ENCODE measurements at regions not wholly inside any gene's neighbourhood (a gene's known extent, or its start where the extent isn't known, plus 50 kb on each side); places are given as distances from the start of the nearest gene placed in this dataset.
"Not testable (repeated sequence)": the region's sequence is repeated elsewhere in the genome, so short reads cannot be mapped to it uniquely, and the experiment has no call there.

- H3K79me1 ChIP-seq (replicated peaks; ENCODE audit: low read length, poor library complexity, severe bottlenecking) = no peaks in the 10 kb centered on the region
- no peak overlapping the region for H3K27ac ChIP-seq (ENCODE audit: low read length, poor library complexity, severe bottlenecking)
- H3K9ac ChIP-seq (ENCODE audit: low read length) = no peak overlapping the region
- 39% methylated on average over 2 of the region's 2 CpGs for WGBS
- H3K4me2 ChIP-seq (ENCODE audit: low read length, poor library complexity, severe bottlenecking) = no peak overlapping the region
- no peak overlapping the region for H2AFZ ChIP-seq (ENCODE audit: low read depth, low read length)
- no peak overlapping the region for H3K18ac ChIP-seq (ENCODE audit: low read depth in 1 of 2, low read length in 2 of 2)
- H2BK120ac ChIP-seq (ENCODE audit: low read depth, low read length) = no peak overlapping the region
- H2AK5ac ChIP-seq (ENCODE audit: low read length, severe bottlenecking) = no peak overlapping the region
- H3K4ac ChIP-seq (ENCODE audit: low read depth in 1 of 2, low read length in 2 of 2) = no peak overlapping the region
- H4K8ac ChIP-seq (ENCODE audit: low read length) = no peak overlapping the region
- no peaks in the 10 kb centered on the region for H3K4me1 ChIP-seq (ENCODE audit: control insufficient read depth, insufficient read depth, low read depth, low read length)
- no peaks in the 10 kb centered on the region for H3K9me3 ChIP-seq (ENCODE audit: control insufficient read depth, low read length)
- H2BK5ac ChIP-seq (ENCODE audit: low read depth, low read length, poor library complexity, severe bottlenecking) = no peak overlapping the region
- H3K14ac ChIP-seq (ENCODE audit: low read length in 2 of 2) = no peak overlapping the region
- H4K91ac ChIP-seq (ENCODE audit: low read length) = no peak overlapping the region
- H2BK12ac ChIP-seq (ENCODE audit: low read length in 2 of 2) = no peak overlapping the region
- H3K36me3 ChIP-seq (ENCODE audit: control insufficient read depth in 1 of 2, insufficient read depth in 2 of 2, low read depth in 1 of 2, low read length in 2 of 2) = no peaks in the 10 kb centered on the region
- DNase-seq = no peak
- H3K4me3 ChIP-seq (ENCODE audit: insufficient read depth in 1 of 2, low read depth in 1 of 2, low read length in 2 of 2) = no peak overlapping the region
- no peak overlapping the region for H2BK15ac ChIP-seq (ENCODE audit: low read depth, poor library complexity, severe bottlenecking)
- no peaks in the 10 kb centered on the region for H3K27me3 ChIP-seq (ENCODE audit: control insufficient read depth in 1 of 2, insufficient read depth in 1 of 2, low read length in 2 of 2)
- no peak overlapping the region for H3K23ac ChIP-seq (ENCODE audit: low read length in 2 of 2)
Observed at GRCh38 chr2:228355897-228356296, 174.4 kb upstream of the SPHKAP start.

- DNase-seq; H3K27ac ChIP-seq (ENCODE audit: low read length, poor library complexity, severe bottlenecking); H2BK15ac ChIP-seq (ENCODE audit: low read depth, poor library complexity, severe bottlenecking); H3K9ac ChIP-seq (ENCODE audit: low read length); H3K27me3 ChIP-seq (ENCODE audit: control insufficient read depth in 1 of 2, insufficient read depth in 1 of 2, low read length in 2 of 2); H4K8ac ChIP-seq (ENCODE audit: low read length); H2BK12ac ChIP-seq (ENCODE audit: low read length in 2 of 2); H2AK5ac ChIP-seq (ENCODE audit: low read length, severe bottlenecking); H2AFZ ChIP-seq (ENCODE audit: low read depth, low read length); H2BK5ac ChIP-seq (ENCODE audit: low read depth, low read length, poor library complexity, severe bottlenecking); H3K36me3 ChIP-seq (ENCODE audit: control insufficient read depth in 1 of 2, insufficient read depth in 2 of 2, low read depth in 1 of 2, low read length in 2 of 2); H3K4ac ChIP-seq (ENCODE audit: low read depth in 1 of 2, low read length in 2 of 2); H3K79me1 ChIP-seq (replicated peaks; ENCODE audit: low read length, poor library complexity, severe bottlenecking); H3K4me1 ChIP-seq (ENCODE audit: control insufficient read depth, insufficient read depth, low read depth, low read length); H3K9me3 ChIP-seq (ENCODE audit: control insufficient read depth, low read length); H4K91ac ChIP-seq (ENCODE audit: low read length); H3K18ac ChIP-seq (ENCODE audit: low read depth in 1 of 2, low read length in 2 of 2); H3K14ac ChIP-seq (ENCODE audit: low read length in 2 of 2); H2BK120ac ChIP-seq (ENCODE audit: low read depth, low read length); H3K4me3 ChIP-seq (ENCODE audit: insufficient read depth in 1 of 2, low read depth in 1 of 2, low read length in 2 of 2); H3K23ac ChIP-seq (ENCODE audit: low read length in 2 of 2); H3K4me2 ChIP-seq (ENCODE audit: low read length, poor library complexity, severe bottlenecking): not testable (repeated sequence)
- whole genome bisulfite sequencing = 90% methylated on average over 11 of the region's 12 CpGs
Observed at GRCh38 chr2:228352980-228353379, 171.5 kb upstream of the SPHKAP start.

- no peak overlapping the region for H3K4ac ChIP-seq (ENCODE audit: low read depth in 1 of 2, low read length in 2 of 2)
- no peak overlapping the region for H3K4me2 ChIP-seq (ENCODE audit: low read length, poor library complexity, severe bottlenecking)
- H3K27ac ChIP-seq (ENCODE audit: low read length, poor library complexity, severe bottlenecking) = no peak overlapping the region
- no peak overlapping the region for H3K23ac ChIP-seq (ENCODE audit: low read length in 2 of 2)
- H2AK5ac ChIP-seq (ENCODE audit: low read length, severe bottlenecking) = no peak overlapping the region
- no peak overlapping the region for H2AFZ ChIP-seq (ENCODE audit: low read depth, low read length)
- no peak for DNase-seq
- H4K91ac ChIP-seq (ENCODE audit: low read length) = no peak overlapping the region
- no peak overlapping the region for H3K18ac ChIP-seq (ENCODE audit: low read depth in 1 of 2, low read length in 2 of 2)
- whole genome bisulfite sequencing = 40% methylated on average over 1 of the region's 1 CpG
- H3K4me1 ChIP-seq (ENCODE audit: control insufficient read depth, insufficient read depth, low read depth, low read length) = no peaks in the 10 kb centered on the region
- H2BK5ac ChIP-seq (ENCODE audit: low read depth, low read length, poor library complexity, severe bottlenecking) = no peak overlapping the region
- no peak overlapping the region for H3K9ac ChIP-seq (ENCODE audit: low read length)
- H3K36me3 ChIP-seq (ENCODE audit: control insufficient read depth in 1 of 2, insufficient read depth in 2 of 2, low read depth in 1 of 2, low read length in 2 of 2) = no peaks in the 10 kb centered on the region
- H3K79me1 ChIP-seq (replicated peaks; ENCODE audit: low read length, poor library complexity, severe bottlenecking) = no peaks in the 10 kb centered on the region
- no peaks in the 10 kb centered on the region for H3K9me3 ChIP-seq (ENCODE audit: control insufficient read depth, low read length)
- H2BK120ac ChIP-seq (ENCODE audit: low read depth, low read length) = no peak overlapping the region
- no peak overlapping the region for H3K14ac ChIP-seq (ENCODE audit: low read length in 2 of 2)
- no peak overlapping the region for H3K4me3 ChIP-seq (ENCODE audit: insufficient read depth in 1 of 2, low read depth in 1 of 2, low read length in 2 of 2)
- no peaks in the 10 kb centered on the region for H3K27me3 ChIP-seq (ENCODE audit: control insufficient read depth in 1 of 2, insufficient read depth in 1 of 2, low read length in 2 of 2)
- H2BK12ac ChIP-seq (ENCODE audit: low read length in 2 of 2) = no peak overlapping the region
- no peak overlapping the region for H2BK15ac ChIP-seq (ENCODE audit: low read depth, poor library complexity, severe bottlenecking)
- no peak overlapping the region for H4K8ac ChIP-seq (ENCODE audit: low read length)
Observed at GRCh38 chr2:228352048-228352447, 170.6 kb upstream of the SPHKAP start.

GRCh38 chr2:228348516-228349064, 167.1 kb upstream of the SPHKAP start:
- Histone ChIP-seq H2BK120ac (ENCODE audit: low read depth, low read length) (no peak overlapping the region), H4K91ac (ENCODE audit: low read length) (no peak overlapping the region), H2BK12ac (ENCODE audit: low read length in 2 of 2) (no peak overlapping the region), H2BK5ac (ENCODE audit: low read depth, low read length, poor library complexity, severe bottlenecking) (no peak overlapping the region), H4K8ac (ENCODE audit: low read length) (no peak overlapping the region), H3K23ac (ENCODE audit: low read length in 2 of 2) (no peak overlapping the region), H2AK5ac (ENCODE audit: low read length, severe bottlenecking) (no peak overlapping the region), H3K14ac (ENCODE audit: low read length in 2 of 2) (no peak overlapping the region), H3K79me1 (replicated peaks; ENCODE audit: low read length, poor library complexity, severe bottlenecking) (no peaks in the 10 kb centered on the region), H3K9me3 (ENCODE audit: control insufficient read depth, low read length) (no peaks in the 10 kb centered on the region), H3K18ac (ENCODE audit: low read depth in 1 of 2, low read length in 2 of 2) (no peak overlapping the region), H3K4me3 (ENCODE audit: insufficient read depth in 1 of 2, low read depth in 1 of 2, low read length in 2 of 2) (no peak overlapping the region), H3K36me3 (ENCODE audit: control insufficient read depth in 1 of 2, insufficient read depth in 2 of 2, low read depth in 1 of 2, low read length in 2 of 2) (no peaks in the 10 kb centered on the region), H2AFZ (ENCODE audit: low read depth, low read length) (no peak overlapping the region), H2BK15ac (ENCODE audit: low read depth, poor library complexity, severe bottlenecking) (no peak overlapping the region), H3K9ac (ENCODE audit: low read length) (no peak overlapping the region), H3K27ac (ENCODE audit: low read length, poor library complexity, severe bottlenecking) (no peak overlapping the region), H3K4ac (ENCODE audit: low read depth in 1 of 2, low read length in 2 of 2) (no peak overlapping the region), H3K27me3 (ENCODE audit: control insufficient read depth in 1 of 2, insufficient read depth in 1 of 2, low read length in 2 of 2) (no peaks in the 10 kb centered on the region), H3K4me2 (ENCODE audit: low read length, poor library complexity, severe bottlenecking) (no peak overlapping the region), H3K4me1 (ENCODE audit: control insufficient read depth, insufficient read depth, low read depth, low read length) (no peaks in the 10 kb centered on the region)
- DNase-seq = no peak

All from mesenchymal stem cell (in vitro differentiated cells and primary cell).